GM19023 (cell line): ENCODE measurements at regions not wholly inside any gene's neighbourhood (a gene's known extent, or its start where the extent isn't known, plus 50 kb on each side); places are given as distances from the start of the nearest gene placed in this dataset.

ENCODE experiments used
- ATAC-seq: cut with Tn5 transposase; IDR thresholded peaks from one replicate; pipeline ENCODE4 v1.9.1; 2021; ENCODE audit warnings: mild to moderate bottlenecking, moderate library complexity; ENCODE audit not compliant: unreplicated experiment

DNA sequence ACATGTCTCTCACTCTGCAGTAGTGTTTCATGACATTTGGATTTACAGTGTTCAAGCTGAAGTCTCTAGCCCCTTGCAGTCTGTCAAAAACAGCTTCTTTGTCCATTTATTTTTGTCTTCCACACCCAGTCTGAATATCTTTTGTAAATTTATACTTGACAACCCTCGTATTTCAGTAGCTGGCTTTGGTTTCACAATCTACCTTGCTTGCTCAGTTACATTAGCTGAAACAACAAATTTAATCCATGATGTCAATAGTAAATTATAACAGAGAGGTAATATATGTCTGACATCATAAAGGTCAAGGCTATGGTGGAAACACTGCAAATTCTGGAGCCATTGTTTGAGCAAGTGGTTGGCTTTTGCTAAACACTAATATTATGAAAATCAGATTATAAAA, 328.7 kb downstream of the MTX2 start:
- no peak for ATAC-seq

DNA sequence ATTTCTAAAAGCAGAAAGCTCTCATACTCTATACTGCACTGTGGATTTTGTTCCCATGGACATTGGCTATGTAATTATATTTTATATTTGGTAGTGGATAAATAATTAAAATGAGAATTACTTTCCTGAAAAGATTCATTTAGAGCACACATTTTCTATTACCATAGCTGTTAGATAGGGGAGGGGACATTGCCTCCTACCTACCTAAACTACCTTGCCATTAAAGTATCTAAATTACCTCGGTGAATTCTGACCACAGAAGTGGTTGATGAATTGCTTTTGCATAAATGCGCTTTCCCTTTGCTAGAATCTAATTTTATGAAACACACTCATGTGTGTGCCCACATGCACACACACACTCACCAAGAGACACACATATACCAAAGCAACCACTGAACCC, 329.1 kb downstream of the MTX2 start:
- no peak for ATAC-seq

DNA sequence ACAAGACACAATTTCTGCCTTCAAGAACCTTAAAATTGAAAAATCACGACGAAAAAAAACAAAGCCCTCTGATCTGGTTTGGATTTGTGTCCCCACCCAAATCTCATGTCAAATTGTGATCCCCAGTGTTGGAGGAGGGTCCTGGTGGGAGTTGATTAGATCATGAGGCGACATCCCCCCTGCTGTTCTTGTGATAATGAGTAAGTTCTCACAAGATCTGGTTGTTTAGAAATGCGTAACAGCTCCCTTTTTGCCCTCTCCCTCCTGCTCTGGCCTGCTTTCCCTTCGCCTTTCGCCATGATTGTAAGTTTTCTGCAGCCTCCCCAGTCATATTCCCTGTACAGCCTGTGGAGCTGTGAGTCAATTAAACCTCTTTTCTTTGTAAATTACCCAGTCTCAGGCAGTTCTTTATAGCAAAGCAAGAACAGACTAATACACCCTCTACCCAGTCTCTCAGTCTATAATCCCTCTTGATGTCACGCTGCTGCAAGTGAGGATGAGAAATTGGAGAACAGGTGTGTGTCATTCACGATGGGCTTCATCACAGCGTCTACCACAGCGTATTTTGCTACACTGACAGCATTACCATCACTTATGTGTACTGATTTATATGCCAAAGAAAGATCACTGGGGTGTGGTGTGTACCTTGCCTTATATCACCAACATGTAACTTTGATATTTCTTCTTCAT, 330.7 kb downstream of the MTX2 start:
- no peak for ATAC-seq

DNA sequence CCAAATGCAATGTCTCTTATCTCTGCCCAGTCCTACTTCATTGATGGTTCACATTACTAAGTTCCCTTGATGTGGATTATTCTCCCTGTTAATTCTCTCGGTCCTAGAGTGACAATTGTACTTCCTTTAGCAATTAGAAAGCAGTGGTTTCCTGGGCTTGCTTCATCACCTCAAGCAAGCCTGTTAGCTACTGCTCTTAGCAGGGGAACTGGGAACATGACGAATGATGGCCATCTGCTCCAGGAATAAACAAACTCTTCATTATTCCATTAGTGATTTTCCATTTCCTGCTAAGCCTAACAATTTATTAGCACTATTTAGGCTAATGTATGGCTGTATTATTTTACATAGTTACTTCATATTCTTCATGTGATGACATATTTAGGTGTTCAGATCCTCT, 331.8 kb downstream of the MTX2 start:
- ATAC-seq = no peak

DNA sequence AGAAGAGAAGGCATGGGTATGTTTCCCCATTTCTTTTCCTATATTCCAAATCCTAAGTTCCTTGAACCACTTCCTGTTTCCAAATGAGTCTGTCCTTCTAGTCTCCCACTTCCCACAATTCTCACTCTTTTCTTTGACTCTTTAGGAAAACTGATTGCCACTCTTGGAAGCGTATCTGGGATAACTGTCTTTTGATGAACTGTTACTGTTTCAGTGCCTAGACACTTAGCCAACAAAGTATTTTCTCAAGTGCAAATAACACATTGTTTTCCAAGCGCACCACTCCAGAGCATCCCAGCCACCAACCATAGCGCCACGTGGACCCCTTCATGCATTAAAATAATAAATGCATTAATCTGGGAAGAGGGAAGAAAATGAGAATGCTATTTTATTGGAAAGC, 342.8 kb downstream of the MTX2 start:
- ATAC-seq = no peak

DNA sequence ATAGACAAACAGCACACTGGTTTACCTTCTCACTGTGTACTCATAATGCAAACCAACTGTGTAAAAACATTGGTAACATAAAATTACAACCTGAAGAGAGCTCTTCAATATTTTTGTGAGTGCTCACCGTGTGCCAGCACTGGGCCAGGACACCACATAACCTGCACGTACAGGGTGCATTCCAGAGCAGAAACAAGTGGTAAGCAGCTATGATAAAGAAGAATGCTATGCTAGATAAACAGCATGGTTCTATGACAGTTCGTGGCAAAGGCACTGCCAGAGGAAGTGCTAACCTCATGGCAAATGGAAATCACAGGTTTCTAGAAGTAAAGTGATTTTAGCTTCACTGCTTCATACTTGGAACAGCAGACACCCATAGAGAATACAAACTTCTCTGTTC, 343.5 kb downstream of the MTX2 start:
- no peak for ATAC-seq

DNA sequence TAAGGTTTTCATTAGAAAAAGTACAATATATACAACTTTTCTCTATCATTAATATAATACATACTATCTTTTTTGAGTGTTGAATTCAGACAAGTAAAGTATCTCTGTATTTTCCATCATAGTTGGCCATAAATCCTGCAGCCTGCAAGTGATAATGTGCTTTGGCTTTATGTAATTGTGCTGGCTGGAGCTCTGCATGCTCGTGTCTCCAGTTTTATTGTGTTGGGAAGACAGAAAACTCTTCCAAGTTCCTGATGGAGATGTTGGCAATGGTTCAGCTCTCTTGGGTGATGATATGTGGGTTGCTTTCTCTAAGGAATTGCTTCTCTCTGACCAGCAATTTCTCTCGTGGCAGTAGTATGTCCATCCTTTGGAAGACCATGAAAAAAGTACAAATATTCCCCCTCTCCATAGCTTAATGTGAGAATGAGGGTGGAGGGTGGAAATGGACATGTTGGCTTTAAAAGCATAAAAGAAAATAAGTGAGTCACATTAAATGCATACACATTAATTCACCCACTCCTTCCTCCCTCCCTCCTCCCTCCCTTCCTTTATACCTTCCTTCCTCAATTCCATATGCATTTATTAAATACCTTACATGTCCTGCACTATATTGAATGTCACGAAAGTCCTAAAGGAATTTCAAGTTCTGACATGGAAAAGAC, 344.2 kb downstream of the MTX2 start:
- no peak for ATAC-seq

DNA sequence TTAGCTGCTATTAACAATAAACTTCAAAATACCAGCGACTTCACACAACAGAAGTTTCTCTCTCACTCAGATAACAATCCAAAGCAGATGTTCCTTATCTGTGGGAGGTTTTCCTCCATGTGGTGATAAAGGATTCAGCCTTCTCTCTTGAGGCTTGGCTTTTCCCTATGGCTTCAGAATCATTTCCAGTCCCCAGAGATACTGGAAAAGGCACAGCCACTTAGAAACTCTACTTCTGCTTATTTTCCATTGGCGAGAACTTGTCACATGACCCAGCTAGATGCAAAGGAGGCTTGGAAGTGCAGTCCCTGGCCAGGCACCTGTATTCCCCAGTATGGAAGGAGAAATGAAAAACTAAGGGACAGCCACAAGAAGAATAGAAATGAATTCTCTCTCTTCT, 344.8 kb downstream of the MTX2 start:
- no peak for ATAC-seq

DNA sequence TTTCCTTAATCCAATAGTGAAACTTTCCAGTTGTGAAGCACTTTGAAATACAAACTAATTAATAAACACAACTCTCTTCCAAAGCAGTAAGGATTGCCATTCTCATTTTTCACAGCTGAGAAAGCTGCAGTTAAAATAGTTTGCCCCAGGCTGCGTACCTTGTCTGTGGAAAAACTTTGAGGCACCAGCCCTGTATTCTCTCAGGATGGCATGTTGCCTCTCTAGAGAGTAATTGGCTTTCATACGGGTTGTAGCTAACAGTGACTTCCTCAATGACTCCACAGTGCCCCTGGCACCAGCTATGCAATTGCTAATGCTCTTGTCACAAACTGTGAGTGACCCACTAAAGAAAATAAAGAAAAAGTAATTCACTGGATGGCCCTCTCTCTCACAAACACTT, 345.7 kb downstream of the MTX2 start:
- ATAC-seq = no peak

DNA sequence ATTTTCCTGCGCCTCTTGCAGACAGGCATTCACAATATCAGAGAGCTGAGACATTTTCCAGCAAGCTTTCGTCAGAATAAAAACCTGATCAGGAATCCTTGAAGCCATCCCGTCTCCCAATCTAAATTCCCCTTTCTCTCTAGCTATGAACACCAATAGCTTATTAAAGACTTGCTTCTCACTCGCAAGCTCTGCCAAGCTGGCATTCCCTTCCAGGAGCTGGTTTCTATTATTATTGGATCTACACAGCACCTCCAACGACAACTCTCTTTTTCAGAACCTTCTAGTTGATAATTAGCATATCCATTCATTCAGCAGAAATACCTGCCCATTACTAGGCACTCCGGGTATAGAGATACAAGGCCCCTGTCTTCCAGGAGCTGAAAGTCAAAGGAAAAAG, 350.3 kb downstream of the MTX2 start:
- ATAC-seq = no peak

DNA sequence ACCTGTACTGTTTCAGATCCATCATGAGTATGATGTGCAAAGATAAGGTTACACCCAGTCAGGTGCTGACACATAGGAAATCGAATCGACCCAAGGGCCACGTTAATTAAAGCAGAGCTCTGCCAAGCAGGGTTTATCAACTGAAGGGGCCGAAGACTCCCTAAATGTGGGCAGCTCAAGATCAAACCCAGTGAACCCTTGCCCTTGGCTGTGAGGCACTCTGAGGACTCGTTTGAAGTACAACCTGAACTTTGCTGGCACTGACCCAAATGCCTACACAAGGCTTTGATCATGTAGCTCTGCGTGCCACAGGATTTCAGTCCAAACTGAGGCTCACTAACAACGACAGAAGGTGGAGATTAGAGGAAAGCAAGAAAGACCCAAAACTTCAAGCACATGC, 352.1 kb downstream of the MTX2 start:
- no peak for ATAC-seq

DNA sequence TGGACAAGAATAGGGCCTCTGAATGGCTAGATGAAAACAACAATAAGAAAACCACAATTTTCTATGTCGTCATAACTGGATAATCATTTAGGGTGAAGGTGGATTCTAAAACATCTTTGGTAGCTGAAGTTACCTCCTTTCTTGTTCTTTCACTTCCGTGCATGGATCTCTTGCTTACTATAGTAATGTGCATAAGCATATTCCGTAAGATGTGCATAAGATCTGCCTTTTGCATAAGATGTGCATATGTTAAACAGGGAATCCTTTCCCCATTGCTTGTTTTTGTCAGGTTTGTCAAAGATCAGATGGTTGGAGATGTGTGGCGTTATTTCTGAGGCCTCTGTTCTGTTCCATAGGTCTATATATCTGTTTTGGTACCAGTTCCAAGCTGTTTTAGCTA, 353.6 kb downstream of the MTX2 start:
- ATAC-seq = no peak

DNA sequence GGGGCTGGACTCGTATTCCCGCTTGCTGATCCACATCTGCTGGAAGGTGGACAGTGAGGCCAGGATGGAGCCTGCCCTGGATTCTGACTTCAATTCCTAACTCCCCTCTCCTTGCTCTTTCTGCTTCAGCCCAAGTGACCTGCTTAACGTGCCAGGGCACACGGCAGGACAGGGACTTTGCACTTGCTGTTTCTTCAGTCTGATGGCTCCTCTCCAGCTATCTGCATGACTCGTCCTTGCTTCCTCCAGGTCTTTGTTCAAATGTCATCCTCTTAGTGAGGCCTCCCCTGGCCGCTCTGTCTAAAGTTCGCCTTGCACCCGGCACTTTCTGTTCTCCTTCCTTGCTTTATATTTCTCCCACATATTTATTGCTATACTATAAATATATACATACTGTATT, 357.6 kb downstream of the MTX2 start:
- no peak for ATAC-seq

DNA sequence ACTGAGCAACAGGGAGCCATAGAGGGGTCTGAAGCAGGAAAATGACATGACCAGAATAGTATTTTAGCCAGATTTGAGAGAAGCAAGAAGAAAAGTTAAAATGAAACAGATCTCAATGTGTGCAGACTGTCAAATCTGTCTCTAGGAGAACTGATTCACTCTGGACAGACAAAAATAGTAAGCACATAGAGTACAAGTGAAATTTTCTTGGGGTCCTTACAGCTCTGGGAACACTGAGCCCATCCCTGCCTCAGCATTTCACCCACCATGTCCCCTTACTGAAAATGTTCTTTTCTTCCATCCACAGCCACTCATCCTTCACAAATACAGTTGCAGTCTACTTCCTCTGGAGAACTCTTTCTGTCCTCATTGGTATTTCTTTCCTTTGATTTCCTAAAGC, 359.2 kb downstream of the MTX2 start:
- no peak for ATAC-seq

DNA sequence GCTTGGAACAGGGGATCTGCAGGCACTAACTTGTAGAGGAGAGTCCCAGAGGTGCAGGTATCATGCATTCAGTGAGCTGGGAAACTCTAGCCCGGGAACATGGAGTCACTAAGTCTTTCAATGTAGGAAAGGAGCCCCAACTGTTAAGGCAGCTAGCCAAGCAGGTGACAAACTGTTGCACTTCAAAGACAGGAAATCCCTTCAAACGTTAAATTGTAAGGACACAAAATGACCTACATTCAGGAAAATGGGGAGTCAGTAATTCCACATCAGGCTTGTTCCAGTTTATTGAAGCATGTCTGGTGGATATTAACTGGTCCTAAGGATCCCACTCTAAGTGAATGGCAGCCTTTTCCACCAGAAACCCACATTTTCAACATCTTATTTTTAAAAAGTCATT, 364.5 kb downstream of the MTX2 start:
- ATAC-seq = no peak

DNA sequence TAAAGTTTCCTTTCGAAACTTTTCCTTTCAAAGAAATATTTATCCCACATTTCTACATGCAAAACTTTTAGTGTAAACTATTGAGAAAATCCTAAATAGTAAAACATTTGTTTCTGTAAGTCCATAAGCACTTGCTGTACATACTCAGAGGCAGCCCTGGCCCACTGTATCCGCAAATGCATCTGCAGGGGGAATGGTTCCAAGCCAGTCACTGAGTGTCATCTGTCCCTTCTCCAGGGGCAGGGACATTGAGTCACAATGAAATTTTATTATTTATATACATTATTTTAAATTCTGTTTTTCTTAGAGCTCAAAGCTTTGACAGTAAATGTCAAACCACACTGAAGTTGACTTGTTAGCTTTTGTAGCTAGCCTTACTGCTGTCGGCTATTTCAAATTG, 367.2 kb downstream of the MTX2 start:
- no peak for ATAC-seq

DNA sequence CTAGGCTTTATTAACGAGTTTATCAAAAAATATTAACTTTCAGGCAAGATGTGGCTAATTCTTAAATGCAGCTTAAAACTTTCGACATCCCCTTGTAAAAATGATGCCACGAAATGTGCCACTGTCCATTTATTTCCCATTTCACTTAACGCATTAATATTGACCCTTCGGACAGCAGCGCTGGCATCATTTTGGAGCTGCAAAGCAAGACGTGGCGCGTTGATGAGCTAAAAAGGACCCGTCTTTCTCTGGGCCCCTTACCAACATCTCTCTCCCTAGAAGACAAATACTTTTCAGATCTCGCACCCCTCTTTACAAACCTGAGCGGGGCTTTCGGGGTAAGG, 367.9 kb downstream of the MTX2 start:
- no peak for ATAC-seq

DNA sequence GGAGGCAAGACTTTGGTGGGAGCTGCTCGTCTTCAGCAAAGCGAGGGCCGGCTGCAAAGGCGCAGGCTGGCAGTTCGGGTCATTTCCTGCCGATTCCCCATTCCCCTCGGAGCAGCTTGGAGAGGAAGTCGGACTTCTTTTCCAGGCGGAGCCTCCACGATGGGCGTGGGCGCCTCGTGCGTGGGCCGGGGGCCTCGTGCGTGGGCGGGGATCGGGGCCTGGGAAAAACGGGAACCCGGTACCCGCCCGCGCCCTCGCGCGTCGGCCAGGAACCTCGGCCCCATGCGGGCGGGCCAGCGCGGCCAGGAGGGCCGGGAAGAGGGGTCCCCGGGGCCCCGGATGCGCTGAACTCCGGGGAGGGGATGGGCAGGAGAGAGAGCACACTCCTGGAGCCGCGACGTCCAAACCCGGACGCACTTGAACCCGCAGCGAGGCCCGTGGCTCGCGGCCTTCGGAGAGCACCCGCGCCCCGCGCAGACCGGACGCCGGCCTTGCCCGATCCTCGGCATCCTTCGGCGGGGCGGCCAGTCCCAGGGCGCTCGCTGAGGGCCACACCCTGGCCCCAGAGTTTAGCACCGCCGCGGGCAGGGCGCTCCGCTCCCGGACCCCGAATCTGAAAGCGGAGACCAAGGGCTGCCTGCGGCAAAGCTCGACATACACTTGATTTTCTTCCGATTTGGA, 368.4 kb downstream of the MTX2 start:
- peak; percentile 22 for ATAC-seq

DNA sequence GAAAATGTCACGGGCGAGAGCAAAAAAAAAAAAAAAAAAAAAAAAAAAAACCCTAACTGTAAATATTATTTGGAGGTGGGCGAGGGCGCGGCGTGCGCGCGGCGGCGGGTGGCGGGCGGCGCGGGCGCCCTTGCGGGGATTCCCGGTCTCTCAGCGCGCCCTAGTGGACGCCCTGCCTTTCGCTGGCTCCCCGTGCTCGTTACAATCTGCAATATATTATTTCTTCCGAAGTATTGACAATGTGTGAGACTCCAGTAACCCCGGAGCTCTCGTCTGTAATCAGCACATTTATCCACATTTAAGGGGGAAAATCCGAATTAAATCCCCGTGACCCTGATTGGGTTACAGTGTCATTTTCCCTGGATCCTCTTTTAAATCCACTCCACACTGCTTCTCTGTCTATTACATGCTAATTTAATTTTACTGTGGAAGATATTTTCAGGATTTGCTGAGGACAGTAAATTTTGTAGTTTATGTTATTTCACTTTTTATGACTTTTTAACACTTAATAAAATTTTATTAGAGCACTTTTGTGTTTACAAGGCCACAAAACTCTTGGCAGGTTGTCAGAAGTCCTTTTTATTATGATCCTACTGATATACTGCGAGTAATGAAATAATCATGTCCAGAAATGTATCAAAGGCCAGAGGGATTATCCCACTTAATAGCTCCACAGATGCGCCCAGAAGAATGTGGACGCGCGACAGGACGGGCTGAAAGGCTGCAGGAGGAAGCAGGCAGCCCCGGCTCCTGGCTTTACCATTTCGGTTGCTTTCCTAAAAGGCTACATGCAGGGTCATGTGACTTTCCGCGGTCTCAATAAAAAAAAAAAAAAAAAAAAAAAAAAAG, 369.1 kb downstream of the MTX2 start:
- ATAC-seq = peak; percentile 73

DNA sequence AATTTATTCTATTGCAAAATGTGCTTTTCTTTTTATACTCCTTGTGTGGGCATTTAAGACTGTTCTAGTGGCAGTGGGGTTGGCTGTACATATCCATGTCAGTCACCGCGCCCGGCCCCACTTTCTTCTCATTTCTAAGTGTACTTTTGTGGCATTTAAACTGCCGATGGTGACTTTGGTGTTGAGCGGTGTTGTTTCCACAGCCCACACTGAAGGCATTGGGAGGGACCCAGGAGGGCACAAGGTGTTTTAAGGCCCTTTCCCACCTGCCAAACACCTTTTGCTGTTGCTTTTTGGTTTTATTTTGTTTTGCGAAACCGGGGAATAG, 369.7 kb downstream of the MTX2 start:
- ATAC-seq = no peak

DNA sequence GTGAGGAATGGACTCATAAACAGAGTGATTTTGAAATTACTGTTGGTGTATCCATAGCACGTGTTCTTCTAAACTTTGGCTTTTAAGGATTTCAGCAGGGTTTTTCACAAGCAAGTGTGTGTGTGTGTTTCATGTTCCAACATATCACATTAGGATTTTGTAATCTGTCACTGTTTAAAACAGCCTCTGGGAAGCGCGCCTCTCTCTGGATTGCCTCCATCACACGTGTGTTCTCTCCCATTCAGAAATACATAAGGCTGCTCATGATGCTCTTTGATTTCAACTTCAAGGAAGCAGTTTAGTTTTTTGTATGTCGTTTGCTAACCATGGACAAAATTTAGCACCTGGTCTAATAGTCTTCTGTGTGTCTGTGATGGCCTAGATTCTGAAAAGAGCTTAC, 370.4 kb downstream of the MTX2 start:
- no peak for ATAC-seq

DNA sequence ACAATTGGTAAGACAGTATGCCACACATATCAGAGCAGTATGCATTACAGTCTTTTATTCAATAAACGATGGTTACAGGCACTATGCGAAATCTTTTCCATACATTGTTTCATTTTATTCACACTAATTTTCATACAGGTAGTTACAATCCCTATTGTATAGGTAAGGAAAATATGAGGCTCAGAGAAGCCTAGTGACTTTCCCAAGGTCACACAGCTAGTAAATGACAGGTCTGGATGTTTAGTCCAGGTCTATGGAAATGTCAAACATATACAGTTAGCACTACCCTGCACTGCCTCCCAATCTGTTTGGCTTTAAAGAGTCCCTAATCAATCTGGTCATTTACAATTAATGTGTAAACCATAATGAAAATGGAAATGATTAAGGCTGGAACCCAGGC, 372.2 kb downstream of the MTX2 start:
- no peak for ATAC-seq
